ENCODE measurements at regions not wholly inside any gene's neighbourhood (a gene's known extent, or its start where the extent isn't known, plus 50 kb on each side); places are given as distances from the start of the nearest gene placed in this dataset.
"Not testable (repeated sequence)": the region's sequence is repeated elsewhere in the genome, so short reads cannot be mapped to it uniquely, and the experiment has no call there.

DNA sequence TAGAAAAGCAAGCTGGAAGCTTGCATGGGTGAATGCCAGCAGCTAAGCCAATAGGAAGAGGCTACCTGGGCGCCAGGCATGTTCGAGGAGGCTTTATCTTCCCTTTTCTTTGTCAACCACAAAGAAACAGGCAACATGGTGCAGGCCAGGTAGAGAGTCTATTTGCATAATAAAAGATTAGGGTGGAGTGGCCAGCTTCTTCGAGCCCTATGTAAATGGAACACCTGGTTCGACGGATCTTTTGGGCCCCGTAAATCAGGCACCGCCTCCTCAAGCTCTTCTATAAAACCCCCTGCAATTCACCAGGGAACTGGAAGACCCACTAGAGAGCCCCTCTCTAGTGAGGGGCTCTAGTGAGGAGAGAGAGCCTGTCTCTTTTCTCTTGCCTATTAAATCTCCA lies 1106.2 kb upstream of the CELF2 start:
- H3K9me3 Mint-ChIP-seq: no peaks in the 10 kb centered on the region

DNA sequence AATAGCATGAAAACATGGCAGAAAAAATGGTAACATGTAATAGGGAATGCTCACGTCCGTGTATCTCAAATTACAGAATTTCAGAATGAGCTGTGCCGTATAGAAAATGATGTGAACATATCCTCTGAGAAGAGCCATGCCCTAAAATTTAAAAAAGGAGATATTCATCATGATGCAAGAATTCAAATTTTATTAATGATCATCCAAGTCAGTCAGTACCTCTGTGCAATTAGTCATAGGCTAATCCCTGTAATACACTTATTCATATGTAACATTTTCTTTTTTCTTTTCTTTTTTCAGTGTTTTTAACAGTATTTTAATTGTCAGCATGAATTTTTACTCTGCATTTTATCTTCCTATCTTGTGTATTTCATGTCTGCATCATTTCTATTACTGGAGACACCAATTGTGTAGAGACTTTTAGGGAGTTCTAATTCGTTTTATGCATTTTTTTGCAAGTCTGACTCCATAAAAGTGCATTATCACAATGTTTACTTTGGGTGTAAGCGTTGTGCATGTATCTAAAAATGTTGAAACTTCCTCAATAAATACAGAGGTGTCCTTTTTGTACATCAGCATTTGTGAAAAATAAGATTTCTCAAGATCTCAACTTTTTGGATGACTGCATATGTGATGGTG lies 1103.7 kb upstream of the CELF2 start:
- H3K36me3 Mint-ChIP-seq (ENCODE audit: insufficient read depth in 2 of 2): no peaks in the 10 kb centered on the region
- H3K4me3 Mint-ChIP-seq: no peak overlapping the region
- H3K4me1 Mint-ChIP-seq (ENCODE audit: low read depth): no peaks in the 10 kb centered on the region
- H3K27me3 Mint-ChIP-seq (ENCODE audit: low read depth): no peaks in the 10 kb centered on the region
- ATAC-seq (replicated peaks in 1 of 2) (no peak), DNase-seq (no peak)
- H3K27ac Mint-ChIP-seq: no peak overlapping the region
- no peaks in the 10 kb centered on the region for H3K9me3 Mint-ChIP-seq

More for the DNA sequence above, 1106.2 kb upstream of the CELF2 start:
- no peak for DNase-seq
- H3K27ac Mint-ChIP-seq: no peak overlapping the region
- no peaks in the 10 kb centered on the region for H3K36me3 Mint-ChIP-seq (ENCODE audit: insufficient read depth in 2 of 2)
- ATAC-seq (replicated peaks in 1 of 2): no peak
- H3K4me1 Mint-ChIP-seq (ENCODE audit: low read depth): no peaks in the 10 kb centered on the region
- no peak overlapping the region for H3K4me3 Mint-ChIP-seq
- no peaks in the 10 kb centered on the region for H3K27me3 Mint-ChIP-seq (ENCODE audit: low read depth)

DNA sequence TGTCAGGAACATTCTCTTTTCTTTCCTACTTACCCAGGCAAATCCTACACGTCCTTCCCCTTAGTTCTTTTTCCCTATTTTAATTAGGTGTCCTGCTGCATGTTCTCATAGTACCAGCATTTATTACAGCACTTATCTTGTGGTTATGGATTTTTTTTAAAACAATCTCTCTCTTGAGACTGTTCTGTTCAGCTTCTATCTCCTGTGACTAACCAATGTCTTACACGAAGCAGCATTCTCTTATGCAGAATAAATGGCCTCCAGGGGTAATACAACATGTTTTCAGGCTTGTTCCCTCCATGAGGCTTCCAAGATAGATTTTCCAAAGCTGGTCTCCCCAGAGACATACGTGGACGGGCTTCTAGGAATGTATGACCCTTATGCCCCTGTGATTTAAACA lies 1096.1 kb upstream of the CELF2 start:
- DNase-seq (no peak), ATAC-seq (replicated peaks in 1 of 2) (no peak)
- H3K9me3 Mint-ChIP-seq: peaks cover 2 to 4% of the 10 kb centered on the region in 2 donors
- H3K4me1 Mint-ChIP-seq (ENCODE audit: low read depth): no peaks in the 10 kb centered on the region
- H3K27me3 Mint-ChIP-seq (ENCODE audit: low read depth): peaks cover 10% of the 10 kb centered on the region
- no peak overlapping the region for H3K27ac Mint-ChIP-seq
- no peaks in the 10 kb centered on the region for H3K36me3 Mint-ChIP-seq (ENCODE audit: insufficient read depth in 2 of 2)
- no peak overlapping the region for H3K4me3 Mint-ChIP-seq

DNA sequence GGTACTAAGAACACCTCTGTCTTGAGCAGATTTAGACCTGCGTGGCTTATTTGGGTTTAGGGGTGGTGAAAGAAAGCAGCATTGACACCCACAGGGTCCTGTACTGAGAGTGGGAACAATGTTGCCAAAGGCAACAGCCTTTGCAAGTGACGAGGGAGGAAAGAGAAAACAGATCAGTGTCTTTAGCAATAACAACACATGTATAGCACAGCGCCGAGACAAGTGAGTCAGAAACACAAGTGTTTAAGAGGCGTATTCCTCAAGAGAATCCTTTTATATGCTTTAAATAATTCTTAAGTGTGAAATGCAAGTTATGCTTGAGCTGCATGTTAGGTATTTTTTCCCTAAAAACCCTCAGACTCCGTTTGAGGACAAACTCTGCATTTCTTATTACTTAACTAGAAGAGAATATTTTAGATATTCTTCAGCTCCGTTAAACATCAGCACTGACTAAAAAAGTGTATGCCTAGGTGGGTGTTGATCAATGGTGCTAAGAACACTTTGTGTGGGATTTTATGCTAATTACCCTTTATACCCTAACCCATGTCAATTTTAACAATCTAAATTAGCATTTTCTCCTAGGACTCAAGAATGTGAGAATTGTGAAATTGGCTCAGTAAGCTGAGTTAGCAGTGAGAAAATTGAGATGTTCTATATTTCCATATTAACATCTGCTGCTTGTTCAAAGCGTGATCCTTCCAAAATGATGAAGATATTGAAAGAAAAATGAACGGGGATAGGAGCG lies 1095.4 kb upstream of the CELF2 start:
- no peak overlapping the region for H3K27ac Mint-ChIP-seq
- no peak for ATAC-seq (replicated peaks in 1 of 2)
- H3K9me3 Mint-ChIP-seq: peaks cover 2 to 4% of the 10 kb centered on the region in 2 donors
- no peak overlapping the region for H3K4me3 Mint-ChIP-seq
- no peak for DNase-seq
- peaks cover 10% of the 10 kb centered on the region for H3K27me3 Mint-ChIP-seq (ENCODE audit: low read depth)
- H3K36me3 Mint-ChIP-seq (ENCODE audit: insufficient read depth in 2 of 2): no peaks in the 10 kb centered on the region
- H3K4me1 Mint-ChIP-seq (ENCODE audit: low read depth): no peaks in the 10 kb centered on the region

DNA sequence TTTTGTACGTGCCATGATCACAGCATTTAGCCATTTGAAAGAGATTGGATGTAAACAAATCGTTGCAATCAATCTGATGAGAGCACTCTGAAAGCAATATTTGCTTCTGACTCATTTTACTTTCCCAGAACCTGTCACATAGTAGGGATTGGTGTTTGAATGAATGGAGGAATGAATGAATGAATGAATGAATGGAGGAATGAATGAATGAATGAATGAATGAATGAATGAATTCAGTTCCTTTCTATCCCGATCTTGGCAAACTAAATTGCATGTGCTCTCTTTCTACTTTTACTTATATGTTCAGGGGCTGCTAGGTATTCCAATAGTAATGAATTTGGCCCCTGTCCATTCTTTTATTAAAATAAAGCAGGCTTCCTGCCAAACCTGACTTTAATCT lies 1091.7 kb upstream of the CELF2 start:
- no peak overlapping the region for H3K27ac Mint-ChIP-seq
- no peak overlapping the region for H3K4me3 Mint-ChIP-seq

DNA sequence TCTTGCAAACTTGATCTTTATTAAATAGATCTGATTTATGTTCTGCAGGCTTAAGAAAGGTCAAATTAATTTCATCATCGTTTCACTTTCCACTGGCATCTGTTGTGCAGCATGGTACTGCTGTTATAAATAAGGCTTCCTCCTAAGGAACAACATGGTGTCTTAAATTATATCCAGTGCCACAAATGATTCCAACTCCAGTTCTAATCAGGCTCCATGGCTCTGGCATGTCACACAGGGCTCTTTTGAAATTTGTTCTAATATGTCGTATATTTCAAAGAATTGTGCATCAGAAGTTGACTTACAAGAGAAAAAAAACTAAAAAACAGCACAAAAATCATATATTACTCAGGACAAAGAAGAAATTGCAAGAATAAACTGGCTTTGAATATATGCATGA lies 1090.8 kb upstream of the CELF2 start:
- Mint-ChIP-seq H3K36me3 (ENCODE audit: insufficient read depth in 2 of 2) (no peaks in the 10 kb centered on the region), H3K4me1 (ENCODE audit: low read depth) (no peaks in the 10 kb centered on the region), H3K27ac (no peak overlapping the region), H3K27me3 (ENCODE audit: low read depth) (peaks cover 2% of the 10 kb centered on the region), H3K9me3 (no peaks in the 10 kb centered on the region), H3K4me3 (no peak overlapping the region)
- ATAC-seq (replicated peaks in 1 of 2) (no peak), DNase-seq (no peak)

More for the DNA sequence above, 1091.7 kb upstream of the CELF2 start:
- Mint-ChIP-seq H3K9me3 (peaks cover 0 to 3% of the 10 kb centered on the region in 2 donors), H3K36me3 (ENCODE audit: insufficient read depth in 2 of 2) (no peaks in the 10 kb centered on the region), H3K4me1 (ENCODE audit: low read depth) (no peaks in the 10 kb centered on the region), H3K27me3 (ENCODE audit: low read depth) (peaks cover 10% of the 10 kb centered on the region)
- DNase-seq: no peak
- no peak for ATAC-seq (replicated peaks in 1 of 2)

DNA sequence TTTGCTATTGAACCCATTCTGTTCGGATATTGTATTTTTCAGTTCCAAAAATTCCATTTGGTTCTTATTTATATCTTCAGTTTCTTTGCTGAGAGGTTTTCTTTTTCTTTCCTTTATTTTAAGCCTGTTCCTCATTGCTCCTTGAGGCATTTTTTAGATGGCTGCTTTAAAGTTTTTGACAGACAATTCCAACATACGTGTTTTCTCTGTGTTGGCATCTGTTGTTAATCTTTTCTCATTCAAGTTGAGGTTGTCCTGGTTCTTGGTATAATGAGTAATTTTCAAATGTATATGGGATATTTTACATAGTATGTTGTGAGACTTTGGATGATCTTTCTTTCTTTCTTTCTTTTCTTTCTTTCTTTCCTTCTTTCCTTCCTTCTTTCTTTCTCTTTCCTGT lies 1078.0 kb upstream of the CELF2 start:
- no peak for ATAC-seq (replicated peaks in 1 of 2)
- Mint-ChIP-seq H3K9me3 (no peaks in the 10 kb centered on the region), H3K27ac (no peak overlapping the region), H3K36me3 (ENCODE audit: insufficient read depth in 2 of 2) (no peaks in the 10 kb centered on the region), H3K4me1 (ENCODE audit: low read depth) (no peaks in the 10 kb centered on the region), H3K27me3 (ENCODE audit: low read depth) (peaks cover 8% of the 10 kb centered on the region), H3K4me3 (no peak overlapping the region)
- no peak for DNase-seq

DNA sequence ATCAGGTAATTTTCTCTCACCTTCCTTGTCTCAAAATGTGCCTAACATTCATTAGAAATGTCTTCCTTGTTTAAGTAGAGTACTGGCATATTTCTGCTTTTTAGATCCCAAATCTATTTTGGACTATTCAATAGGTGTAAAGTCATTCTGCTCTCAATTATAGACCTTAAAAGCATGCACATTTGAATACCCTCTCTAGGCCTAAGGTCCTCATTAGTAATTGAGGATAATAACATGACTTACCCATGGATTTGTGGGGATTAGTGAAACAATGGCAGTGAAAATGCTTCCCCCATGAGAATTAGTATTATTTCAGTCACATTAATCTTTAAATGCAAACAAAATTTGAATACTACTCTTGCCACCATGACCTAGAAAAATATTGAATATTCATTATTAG lies 1073.0 kb upstream of the CELF2 start:
- peaks cover 8% of the 10 kb centered on the region for H3K27me3 Mint-ChIP-seq (ENCODE audit: low read depth)
- H3K36me3 Mint-ChIP-seq (ENCODE audit: insufficient read depth in 2 of 2): no peaks in the 10 kb centered on the region
- no peak overlapping the region for H3K4me3 Mint-ChIP-seq
- ATAC-seq (replicated peaks in 1 of 2) (no peak), DNase-seq (no peak)
- H3K4me1 Mint-ChIP-seq (ENCODE audit: low read depth): no peaks in the 10 kb centered on the region
- peaks cover 0 to 4% of the 10 kb centered on the region in 2 donors for H3K9me3 Mint-ChIP-seq
- H3K27ac Mint-ChIP-seq: no peak overlapping the region

DNA sequence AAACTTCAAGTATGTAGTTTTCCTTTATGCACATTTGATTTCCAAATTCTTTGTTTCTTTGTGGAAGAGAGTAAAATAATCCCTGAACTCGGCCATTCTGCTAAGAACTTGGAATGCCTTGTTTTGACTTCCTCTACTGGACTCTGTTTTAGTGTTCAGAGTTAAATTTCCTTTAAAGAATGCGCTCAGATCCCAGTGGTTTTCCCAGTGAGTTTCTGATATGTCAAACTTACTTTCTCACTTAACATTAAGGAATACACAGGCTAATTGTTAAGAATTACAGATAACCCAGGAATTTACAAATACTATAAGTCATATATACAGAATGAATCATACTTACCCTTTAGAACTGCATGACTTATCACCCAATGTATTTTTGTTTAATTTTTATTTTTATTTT lies 1067.6 kb upstream of the CELF2 start:
- no peak overlapping the region for H3K27ac Mint-ChIP-seq
- H3K4me3 Mint-ChIP-seq: no peak overlapping the region
- no peaks in the 10 kb centered on the region for H3K36me3 Mint-ChIP-seq (ENCODE audit: insufficient read depth in 2 of 2)
- no peaks in the 10 kb centered on the region for H3K27me3 Mint-ChIP-seq (ENCODE audit: low read depth)
- DNase-seq: no peak
- no peak for ATAC-seq (replicated peaks in 1 of 2)
- H3K4me1 Mint-ChIP-seq (ENCODE audit: low read depth): no peaks in the 10 kb centered on the region
- peaks cover 0 to 4% of the 10 kb centered on the region in 2 donors for H3K9me3 Mint-ChIP-seq

DNA sequence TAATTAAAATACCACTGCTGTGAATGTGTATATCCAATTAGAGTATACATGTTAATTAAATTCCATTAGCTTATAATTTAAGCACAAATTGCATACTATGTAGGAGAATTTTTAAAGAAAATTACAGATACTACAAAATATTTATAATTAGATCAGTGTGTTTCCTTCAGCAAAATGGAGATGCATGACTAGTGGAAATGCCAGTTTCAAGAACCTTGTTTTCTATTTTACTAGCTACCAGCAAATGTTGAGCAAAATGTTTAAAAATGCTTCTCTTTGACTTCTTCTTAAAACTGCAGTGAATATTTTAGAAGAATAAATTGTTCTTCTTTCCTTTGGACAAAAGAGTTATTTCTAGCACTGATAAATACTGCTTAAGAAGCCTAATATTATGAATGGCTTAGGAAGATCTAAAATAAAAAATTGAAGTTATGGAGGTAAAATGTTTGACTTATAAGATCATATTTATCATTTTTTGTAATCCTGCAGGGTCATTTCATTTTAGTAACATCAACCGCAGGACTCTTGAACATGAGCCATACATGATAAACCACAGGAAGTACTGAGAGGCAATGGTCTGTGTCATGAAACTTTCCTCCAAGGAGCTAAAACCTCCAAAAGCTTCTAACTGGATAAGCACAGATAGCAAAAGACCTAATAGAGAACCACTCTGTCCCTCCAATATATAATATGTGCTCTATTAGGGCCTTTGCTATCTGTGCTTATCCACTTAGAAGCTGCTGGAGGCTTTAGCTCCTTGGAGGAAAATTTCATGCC lies 1066.0 kb upstream of the CELF2 start:
- H3K4me3 Mint-ChIP-seq: no peak overlapping the region
- ATAC-seq (replicated peaks in 1 of 2): no peak
- peaks cover 0 to 2% of the 10 kb centered on the region in 2 donors for H3K9me3 Mint-ChIP-seq
- no peak for DNase-seq
- no peak overlapping the region for H3K27ac Mint-ChIP-seq
- H3K36me3 Mint-ChIP-seq (ENCODE audit: insufficient read depth in 2 of 2): no peaks in the 10 kb centered on the region
- H3K4me1 Mint-ChIP-seq (ENCODE audit: low read depth): no peaks in the 10 kb centered on the region
- no peaks in the 10 kb centered on the region for H3K27me3 Mint-ChIP-seq (ENCODE audit: low read depth)

DNA sequence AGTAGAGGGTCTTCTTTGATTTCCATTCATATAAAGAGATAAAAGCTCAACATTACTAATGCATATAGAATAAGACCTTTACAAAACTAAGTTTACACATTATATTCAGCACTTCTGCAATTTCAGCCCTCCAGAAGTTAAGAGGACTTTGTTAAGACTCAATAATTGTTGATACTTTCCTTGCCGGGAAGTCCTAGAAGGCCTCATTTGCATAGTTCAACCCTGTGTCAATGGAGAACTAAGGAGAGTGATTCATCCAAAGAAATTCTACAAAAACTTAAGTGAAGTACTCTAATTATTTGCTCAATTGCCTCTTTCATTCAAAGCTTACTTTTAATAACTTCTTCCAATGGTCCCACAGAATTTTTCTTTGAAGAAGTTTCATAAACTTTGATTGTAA lies 1060.3 kb upstream of the CELF2 start:
- Mint-ChIP-seq H3K9me3 (peaks cover 2 to 7% of the 10 kb centered on the region in 2 donors), H3K4me1 (ENCODE audit: low read depth) (no peaks in the 10 kb centered on the region), H3K36me3 (ENCODE audit: insufficient read depth in 2 of 2) (peaks cover 0 to 2% of the 10 kb centered on the region in 2 donors), H3K4me3 (no peak overlapping the region), H3K27me3 (ENCODE audit: low read depth) (no peaks in the 10 kb centered on the region), H3K27ac (no peak overlapping the region)
- DNase-seq (no peak), ATAC-seq (replicated peaks in 1 of 2) (no peak)

DNA sequence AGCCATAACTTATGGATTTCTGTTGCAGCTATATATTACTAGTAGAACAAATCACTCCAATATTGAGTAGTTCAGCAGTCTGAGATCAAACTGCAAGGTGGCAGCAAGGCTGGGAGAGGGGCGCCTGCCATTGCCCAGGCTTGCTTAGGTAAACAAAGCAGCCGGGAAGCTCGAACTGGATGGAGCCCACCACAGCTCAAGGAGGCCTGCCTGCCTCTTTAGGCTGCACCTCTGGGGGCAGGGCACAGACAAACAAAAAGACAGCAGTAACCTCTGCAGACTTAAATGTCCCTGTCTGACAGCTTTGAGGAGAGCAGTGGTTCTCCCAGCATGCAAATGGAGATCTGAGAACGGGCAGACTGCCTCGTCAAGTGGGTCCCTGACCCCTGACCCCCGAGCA lies 1059.8 kb upstream of the CELF2 start:
- not testable (repeated sequence) for H3K4me1 Mint-ChIP-seq (ENCODE audit: low read depth); H3K4me3 Mint-ChIP-seq; ATAC-seq (replicated peaks in 1 of 2); H3K9me3 Mint-ChIP-seq; H3K27me3 Mint-ChIP-seq (ENCODE audit: low read depth); DNase-seq; H3K36me3 Mint-ChIP-seq (ENCODE audit: insufficient read depth in 2 of 2); H3K27ac Mint-ChIP-seq

DNA sequence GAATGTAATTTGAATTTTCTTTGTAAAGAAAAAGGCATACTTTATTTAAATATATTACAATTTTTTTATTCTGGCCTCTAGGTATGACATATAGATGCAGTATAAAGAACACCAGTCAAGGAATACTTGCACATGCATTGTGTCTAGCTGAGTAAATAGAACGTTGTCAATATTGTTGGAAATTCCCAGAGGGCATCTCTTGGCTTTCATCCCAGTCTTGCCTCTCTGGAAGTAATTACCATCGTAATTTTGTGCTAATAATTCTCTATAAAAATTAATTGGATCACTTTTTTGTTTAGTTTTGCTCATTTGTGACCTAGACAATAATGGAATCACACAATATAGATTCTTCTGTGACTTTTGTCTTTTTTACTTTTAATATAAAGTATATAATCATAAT lies 1052.3 kb upstream of the CELF2 start:
- peaks cover 0 to 3% of the 10 kb centered on the region in 2 donors for H3K9me3 Mint-ChIP-seq
- no peaks in the 10 kb centered on the region for H3K27me3 Mint-ChIP-seq (ENCODE audit: low read depth)

More for the DNA sequence above, 1052.3 kb upstream of the CELF2 start:
- H3K4me1 Mint-ChIP-seq (ENCODE audit: low read depth): no peaks in the 10 kb centered on the region
- no peak for ATAC-seq (replicated peaks in 1 of 2)
- no peaks in the 10 kb centered on the region for H3K36me3 Mint-ChIP-seq (ENCODE audit: insufficient read depth in 2 of 2)
- no peak overlapping the region for H3K27ac Mint-ChIP-seq
- no peak for DNase-seq
- H3K4me3 Mint-ChIP-seq: no peak overlapping the region

Data from activated T-cell treated with anti-CD3 and anti-CD28 coated beads, Interleukin-2, amount 50 U/mL, for 72 hours (primary cell).